CD14-positive monocyte (primary cell): ENCODE measurements at regions not wholly inside any gene's neighbourhood (a gene's known extent, or its start where the extent isn't known, plus 50 kb on each side); places are given as distances from the start of the nearest gene placed in this dataset.

Experiments
- DNase-seq, 3 donors: peaks; one replicate each; pipeline ENCODE4 v3.0.0-alpha.2; 2011 to 2022
- H2AFZ ChIP-seq: 2 replicates; pipeline ENCODE4 v1.6.0; 2012; ENCODE audit warnings: mild to moderate bottlenecking, low read depth, low read length, inconsistent platforms; ENCODE audit not compliant: insufficient read depth, poor library complexity, severe bottlenecking
- H3K27ac ChIP-seq, 2 donors: 1 replicate in 1 of 2; 2 replicates in 1 of 2; pipeline ENCODE4 v1.5.1; 2012 to 2013; ENCODE audit warnings: low read length in 2 of 2, control low read depth in 1 of 2, inconsistent platforms in 1 of 2, low read depth in 1 of 2, mild to moderate bottlenecking in 1 of 2
- H3K27me3 ChIP-seq, 2 donors: one replicate each; pipeline versions ENCODE4 v1.6.0 to v1.6.1; 2011 to 2013; ENCODE audit warnings: low read length in 2 of 2; ENCODE audit not compliant: control insufficient read depth in 2 of 2, insufficient read depth in 2 of 2
- H3K36me3 ChIP-seq, 2 donors: replicated peaks in 1 of 2; 1 replicate in 1 of 2; 2 replicates in 1 of 2; pipeline versions ENCODE4 v1.5.1 to v1.6.1; 2012 to 2013; ENCODE audit warnings: low read length in 2 of 2, control low read depth in 1 of 2, inconsistent platforms in 1 of 2, mild to moderate bottlenecking in 1 of 2; ENCODE audit not compliant: insufficient read depth in 2 of 2, control insufficient read depth in 1 of 2
- H3K4me1 ChIP-seq, 2 donors: 1 replicate in 1 of 2; 2 replicates in 1 of 2; pipeline versions ENCODE4 v1.5.1 to v1.6.1; 2012 to 2013; ENCODE audit warnings: low read length in 2 of 2, control low read depth in 1 of 2, inconsistent platforms in 1 of 2, mild to moderate bottlenecking in 1 of 2, moderate library complexity in 1 of 2; ENCODE audit not compliant: insufficient read depth in 2 of 2, control insufficient read depth in 1 of 2
- H3K4me2 ChIP-seq: replicated peaks from 2 replicates; pipeline ENCODE3; 2012; ENCODE audit warnings: low read length, moderate library complexity, mild to moderate bottlenecking; ENCODE audit not compliant: poor library complexity, severe bottlenecking; ENCODE audit errors: extremely low read depth
- H3K4me3 ChIP-seq, 3 experiments: fragments of 200-600 bp in 1 of 3; sonication (generic) in 1 of 3; replicated peaks in 1 of 3; 1 replicate in 2 of 3; 2 replicates in 1 of 3; pipeline ENCODE4 v1.5.1; 2011 to 2013; ENCODE audit warnings: low read length in 3 of 3, mild to moderate bottlenecking in 3 of 3, control low read depth in 2 of 3, low read depth in 2 of 3, inconsistent platforms in 1 of 3, moderate library complexity in 1 of 3
- H3K79me2 ChIP-seq: 2 replicates; pipeline ENCODE4 v1.6.0; 2012; ENCODE audit warnings: mild to moderate bottlenecking, control low read depth, inconsistent platforms, low read length, moderate library complexity; ENCODE audit not compliant: insufficient read depth
- H3K9ac ChIP-seq: 2 replicates; pipeline ENCODE4 v1.6.0; 2017; ENCODE audit warnings: low read length, mild to moderate bottlenecking; ENCODE audit not compliant: insufficient read depth, poor library complexity, severe bottlenecking
- H3K9me3 ChIP-seq, 2 donors: replicated peaks in 1 of 2; 1 replicate in 1 of 2; 2 replicates in 1 of 2; pipeline versions ENCODE4 v1.5.1 to v1.6.1; 2012 to 2013; ENCODE audit warnings: low read length in 2 of 2, control low read depth in 1 of 2; ENCODE audit not compliant: control insufficient read depth in 1 of 2, insufficient read depth in 1 of 2
- H4K20me1 ChIP-seq: 2 replicates; pipeline ENCODE4 v1.6.0; 2012; ENCODE audit warnings: mild to moderate bottlenecking, low read length, control low read depth, moderate library complexity; ENCODE audit not compliant: insufficient read depth
- H3K27ac Mint-ChIP-seq, 7 donors: one replicate each; pipeline ENCODE4 v1.8.0; 2020; ENCODE audit warnings: mild to moderate bottlenecking in 7 of 7, mixed read lengths in 7 of 7, moderate library complexity in 6 of 7, inconsistent platforms in 2 of 7
- H3K27me3 Mint-ChIP-seq, 3 donors: one replicate each; pipeline ENCODE4 v1.8.0; 2021 to 2022; ENCODE audit warnings: low read depth in 3 of 3, mild to moderate bottlenecking in 3 of 3, mixed read lengths in 3 of 3, moderate library complexity in 3 of 3, inconsistent platforms in 1 of 3
- H3K36me3 Mint-ChIP-seq, 2 donors: one replicate each; pipeline ENCODE4 v1.8.0; 2020; ENCODE audit warnings: mixed read lengths in 2 of 2, inconsistent platforms in 1 of 2, mild to moderate bottlenecking in 1 of 2
- H3K4me1 Mint-ChIP-seq: one replicate; pipeline ENCODE4 v1.8.0; 2020; ENCODE audit warnings: mild to moderate bottlenecking, mixed read lengths
- H3K4me3 Mint-ChIP-seq, 2 donors: one replicate each; pipeline ENCODE4 v1.8.0; 2020; ENCODE audit warnings: mild to moderate bottlenecking in 2 of 2, mixed read lengths in 2 of 2, moderate library complexity in 1 of 2
- H3K9me3 Mint-ChIP-seq, 7 donors: one replicate each; pipeline ENCODE4 v1.8.0; 2020 to 2022; ENCODE audit warnings: mixed read lengths in 7 of 7, mild to moderate bottlenecking in 6 of 7, moderate library complexity in 6 of 7, inconsistent platforms in 2 of 7
- CTCF ChIP-seq: fragments of 200-600 bp; IDR thresholded peaks from one replicate; pipeline ENCODE4 v1.8.0; 2022; ENCODE audit warnings: antibody characterized with exemption, mild to moderate bottlenecking
- WGBS: methylation state at CpG from one replicate; pipeline ENCODE4 v1.1.5; 2013; ENCODE audit warnings: missing lambda C conversion rate; ENCODE audit not compliant: insufficient coverage; 5-methylcytosine and 5-hydroxymethylcytosine counted together
- intact Hi-C, 2 donors: fragments of 100-400 bp; cut with micrococcal nuclease; formaldehyde crosslinking; loops; one replicate each; pipeline versions ENCODE4 v1.15.0 to v1.15.1; 2023

GRCh38 chr9:105958587-105958986 is 264.2 kb downstream of the TMEM38B start:
- no peak overlapping the region for H2AFZ ChIP-seq
- peaks cover 0 to 6% (median 2%) of the 10 kb centered on the region in 7 donors for H3K9me3 Mint-ChIP-seq
- peaks cover 0 to 3% (median 0%) of the 10 kb centered on the region in 3 donors for H3K27me3 Mint-ChIP-seq
- no peak for DNase-seq
- no peak for TF ChIP-seq CTCF
- no peaks in the 10 kb centered on the region for H3K36me3 Mint-ChIP-seq
- no peaks in the 10 kb centered on the region for H3K36me3 ChIP-seq
- H3K79me2 ChIP-seq: no peaks in the 10 kb centered on the region
- H3K4me3 ChIP-seq: no peak overlapping the region
- no peaks in the 10 kb centered on the region for H3K27me3 ChIP-seq
- no peak overlapping the region for H3K4me2 ChIP-seq
- H3K4me1 ChIP-seq: no peaks in the 10 kb centered on the region
- H4K20me1 ChIP-seq: no peaks in the 10 kb centered on the region
- 100% methylated on average over 1 of the region's 3 CpGs for WGBS
- H3K27ac Mint-ChIP-seq: no peak overlapping the region
- H3K9ac ChIP-seq: no peak overlapping the region
- H3K4me1 Mint-ChIP-seq: no peaks in the 10 kb centered on the region
- no peaks in the 10 kb centered on the region for H3K9me3 ChIP-seq
- H3K27ac ChIP-seq: no peak overlapping the region
- H3K4me3 Mint-ChIP-seq: no peak overlapping the region
- intact Hi-C loops: no loop called here

GRCh38 chr9:105959531-105959930 is 265.2 kb downstream of the TMEM38B start:
- TF ChIP-seq CTCF: no peak
- H3K27me3 ChIP-seq: no peaks in the 10 kb centered on the region
- H3K27ac ChIP-seq: no peak overlapping the region
- H3K9me3 ChIP-seq: no peaks in the 10 kb centered on the region
- Mint-ChIP-seq H3K9me3 (peaks cover 0 to 4% (median 1%) of the 10 kb centered on the region in 7 donors), H3K27ac (no peak overlapping the region), H3K4me1 (no peaks in the 10 kb centered on the region), H3K4me3 (no peak overlapping the region), H3K36me3 (no peaks in the 10 kb centered on the region), H3K27me3 (peaks cover 0 to 3% (median 0%) of the 10 kb centered on the region in 3 donors)
- H3K4me1 ChIP-seq: no peaks in the 10 kb centered on the region
- H2AFZ ChIP-seq: no peak overlapping the region
- intact Hi-C loops: no loop called here
- H3K4me3 ChIP-seq: no peak overlapping the region
- WGBS: 100% methylated on average over 1 of the region's 3 CpGs
- no peaks in the 10 kb centered on the region for H3K79me2 ChIP-seq
- no peak overlapping the region for H3K9ac ChIP-seq
- no peaks in the 10 kb centered on the region for H3K36me3 ChIP-seq
- no peak for DNase-seq
- no peaks in the 10 kb centered on the region for H4K20me1 ChIP-seq
- no peak overlapping the region for H3K4me2 ChIP-seq
